ENCODE measurements at regions not wholly inside any gene's neighbourhood (a gene's known extent, or its start where the extent isn't known, plus 50 kb on each side); places are given as distances from the start of the nearest gene placed in this dataset.

DNA sequence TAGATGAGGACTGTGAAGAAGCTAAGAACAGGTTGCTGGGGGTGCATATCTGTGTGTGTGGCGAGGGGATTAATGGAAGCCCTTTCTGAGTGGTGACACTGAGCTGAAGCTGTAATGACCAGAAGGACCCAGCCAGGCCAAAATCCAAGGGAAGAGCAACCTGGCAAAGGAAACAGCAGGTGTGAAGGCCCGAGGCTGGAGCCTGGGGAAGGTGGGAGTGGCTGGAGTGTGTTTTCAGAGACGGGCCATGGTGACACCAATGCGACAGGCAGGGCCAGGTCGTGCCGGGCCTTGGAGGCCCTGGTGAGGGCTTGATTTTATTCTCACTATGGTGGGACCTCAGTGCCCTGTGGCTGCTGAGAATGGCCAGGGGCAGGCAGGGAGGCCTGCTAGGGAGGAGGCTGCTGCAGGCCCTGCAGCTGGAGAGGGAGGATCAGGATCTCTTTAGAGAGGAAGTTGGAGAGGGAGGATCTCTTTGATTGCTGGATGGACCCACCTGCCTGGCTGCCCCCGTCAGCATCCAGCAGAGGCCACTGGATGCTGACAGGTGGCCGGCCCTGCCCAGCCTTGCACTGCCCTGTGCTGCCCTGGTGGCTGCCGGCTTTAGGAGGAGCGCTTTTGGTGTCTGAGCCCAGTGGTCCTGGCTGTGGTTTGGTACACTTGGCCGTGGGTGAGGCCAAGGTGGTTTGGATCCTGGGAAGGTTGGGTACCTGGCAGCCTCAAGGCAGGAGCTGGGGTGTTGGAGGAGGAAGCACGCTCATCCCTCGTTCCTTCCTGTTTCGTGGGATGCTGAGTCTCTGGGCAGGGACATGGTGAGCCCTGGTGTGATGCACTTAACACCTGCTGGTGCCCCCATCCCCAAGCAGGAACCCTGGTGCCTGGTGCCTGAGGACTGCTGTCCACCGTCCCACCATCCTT is 188.3 kb downstream of the SEC14L1 start:
- no peak overlapping the region for H4K91ac ChIP-seq (replicated peaks; ENCODE audit: insufficient read length, low read length)
- H3K27me3 ChIP-seq (replicated peaks in 1 of 4; ENCODE audit: control insufficient read depth in 3 of 4, extremely low read depth in 1 of 4, insufficient read depth in 3 of 4, low read length in 3 of 4), result no peaks in the 10 kb centered on the region
- ChIA-PET CTCF (ENCODE audit: partially characterized antibody) (interaction anchor here (0.5 to 7.7 kb wide), 14 partner anchors 12 to 172 kb away, joined by 3 to 80 read pairs (median 4); no protein-coding TSS in a partner anchor), POLR2A (ENCODE audit: partially characterized antibody) (interaction anchor here (0.8 kb wide), 1 partner anchor 55 kb away, joined by 3 read pairs; no protein-coding TSS in a partner anchor)
- no peak overlapping the region for H3K56ac ChIP-seq (replicated peaks; ENCODE audit: insufficient read length, low read depth, low read length)
- no peak overlapping the region for H2AFZ ChIP-seq (ENCODE audit: low read length)
- no peaks in the 10 kb centered on the region for H3K36me3 ChIP-seq (ENCODE audit: control insufficient read depth in 2 of 4, insufficient read depth in 4 of 4, low read length in 3 of 4)
- H3K14ac ChIP-seq (ENCODE audit: insufficient read length), result no peak overlapping the region
- H3K4me2 ChIP-seq (ENCODE audit: insufficient read depth in 1 of 2, low read depth in 2 of 2, low read length in 2 of 2), result no peak overlapping the region
- no peak overlapping the region for H3K9ac ChIP-seq (replicated peaks in 1 of 4; ENCODE audit: extremely low read depth in 1 of 4, low read depth in 3 of 4, low read length in 3 of 4)
- 0 out of 2 replicates have a peak overlapping the region, but pooled peaks have one; percentile 11 for H4K8ac ChIP-seq (ENCODE audit: extremely low read depth, insufficient read depth, low read length)
- H2BK5ac ChIP-seq (ENCODE audit: low read depth, low read length), result no peak overlapping the region
- peak overlapping the region; percentile 3; the same call in 1 of the 2 replicates for H3K18ac ChIP-seq (ENCODE audit: extremely low read depth, low read length)
- H2BK20ac ChIP-seq (ENCODE audit: low read length), result no peak overlapping the region
- 94% methylated on average over 15 of the region's 15 CpGs; no CpG with 5 or more reads in 1 of the 2 experiments for whole genome bisulfite sequencing, 2 experiments (ENCODE audit: extremely low coverage in 1 of 2, insufficient coverage in 1 of 2, insufficient read length in 1 of 2, insufficient replicate concordance in 2 of 2, low coverage in 1 of 2, low lambda C conversion rate in 2 of 2, missing lambda C conversion rate in 1 of 2)
- no peak overlapping the region; the same call in 1 of the 2 replicates for H2BK12ac ChIP-seq (ENCODE audit: low read depth, low read length)
- H3K23me2 ChIP-seq (ENCODE audit: low read depth, low read length), result no peaks in the 10 kb centered on the region; the same call in 1 of the 2 replicates
- no peak overlapping the region for H2BK120ac ChIP-seq (replicated peaks; ENCODE audit: low read depth, low read length)
- no peak overlapping the region for H3K4me3 ChIP-seq (ENCODE audit: extremely low read depth in 1 of 4, insufficient read depth in 2 of 4, low read depth in 3 of 4, low read length in 4 of 4)
- peaks cover 0 to 4% of the 10 kb centered on the region in 2 experiments; a peak in 1 of 4 replicates for H3K79me2 ChIP-seq (ENCODE audit: control insufficient read depth in 1 of 2, insufficient read depth in 2 of 2, low read length in 2 of 2)
- no peak for FAIRE-seq
- no peak overlapping the region for H3K4ac ChIP-seq (replicated peaks; ENCODE audit: insufficient read length, low read depth, low read length)
- H2BK15ac ChIP-seq (ENCODE audit: low read length), result no peak overlapping the region
- H3K4me1 ChIP-seq (replicated peaks in 1 of 4; ENCODE audit: control insufficient read depth in 3 of 4, insufficient read depth in 4 of 4, low read length in 3 of 4), result peaks cover 0 to 9% (median under 1%) of the 10 kb centered on the region in 4 experiments; a peak in 3 of 7 replicates
- peaks cover 5% of the 10 kb centered on the region in 2 experiments for H4K20me1 ChIP-seq (replicated peaks in 1 of 2; ENCODE audit: control insufficient read depth in 1 of 2, insufficient read depth in 2 of 2, low read length in 2 of 2)
- no peak for DNase-seq (ENCODE audit: low read depth in 1 of 2, low spot score in 2 of 2)
- H3K9me3 ChIP-seq (ENCODE audit: insufficient read depth in 2 of 2, low read depth in 1 of 2, low read length in 1 of 2), result no peaks in the 10 kb centered on the region
- H2AK5ac ChIP-seq (ENCODE audit: low read depth, low read length), result no peak overlapping the region
- no peak overlapping the region for H4K5ac ChIP-seq (ENCODE audit: insufficient read length, low read depth, low read length)
- H3K23ac ChIP-seq (ENCODE audit: insufficient read length), result no peak overlapping the region
- no peak overlapping the region for H3K27ac ChIP-seq (ENCODE audit: low read depth, low read length)
- H3K79me1 ChIP-seq (ENCODE audit: low read depth, low read length), result peaks cover 3% of the 10 kb centered on the region
- TF ChIP-seq TCF12 (IDR thresholded peaks at IDR 0.05; ENCODE audit: low read depth, low read length) (no peak), SAP30 (IDR thresholded peaks at IDR 0.05; ENCODE audit: insufficient read depth, insufficient replicate concordance, low read length) (no peak), BACH1 (IDR thresholded peaks at IDR 0.05; ENCODE audit: low read length) (no peak), NRF1 (IDR thresholded peaks at IDR 0.05; ENCODE audit: low read depth, low read length) (no peak), CHD2 (IDR thresholded peaks at IDR 0.05; ENCODE audit: low read length) (no peak), SIX5 (IDR thresholded peaks at IDR 0.05; ENCODE audit: low read depth, low read length) (no peak), PHF8 (conservative IDR thresholded peaks at IDR 0.05; ENCODE audit: low read depth, low read length) (no peak), RNF2 (IDR thresholded peaks at IDR 0.05; ENCODE audit: borderline replicate concordance, low read depth, low read length, missing control alignments, poor library complexity, severe bottlenecking) (no peak)
- TF ChIP-seq, protein P1, sequence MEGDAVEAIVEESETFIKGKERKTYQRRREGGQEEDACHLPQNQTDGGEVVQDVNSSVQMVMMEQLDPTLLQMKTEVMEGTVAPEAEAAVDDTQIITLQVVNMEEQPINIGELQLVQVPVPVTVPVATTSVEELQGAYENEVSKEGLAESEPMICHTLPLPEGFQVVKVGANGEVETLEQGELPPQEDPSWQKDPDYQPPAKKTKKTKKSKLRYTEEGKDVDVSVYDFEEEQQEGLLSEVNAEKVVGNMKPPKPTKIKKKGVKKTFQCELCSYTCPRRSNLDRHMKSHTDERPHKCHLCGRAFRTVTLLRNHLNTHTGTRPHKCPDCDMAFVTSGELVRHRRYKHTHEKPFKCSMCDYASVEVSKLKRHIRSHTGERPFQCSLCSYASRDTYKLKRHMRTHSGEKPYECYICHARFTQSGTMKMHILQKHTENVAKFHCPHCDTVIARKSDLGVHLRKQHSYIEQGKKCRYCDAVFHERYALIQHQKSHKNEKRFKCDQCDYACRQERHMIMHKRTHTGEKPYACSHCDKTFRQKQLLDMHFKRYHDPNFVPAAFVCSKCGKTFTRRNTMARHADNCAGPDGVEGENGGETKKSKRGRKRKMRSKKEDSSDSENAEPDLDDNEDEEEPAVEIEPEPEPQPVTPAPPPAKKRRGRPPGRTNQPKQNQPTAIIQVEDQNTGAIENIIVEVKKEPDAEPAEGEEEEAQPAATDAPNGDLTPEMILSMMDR (IDR thresholded peaks at IDR 0.05; ENCODE audit: control extremely low read depth in 1 of 3, insufficient read depth in 1 of 3, low read depth in 1 of 3, low read length in 3 of 3), result no peak
